Neural cell (in vitro differentiated cells): ENCODE measurements at regions not wholly inside any gene's neighbourhood (a gene's known extent, or its start where the extent isn't known, plus 50 kb on each side); places are given as distances from the start of the nearest gene placed in this dataset.

ENCODE experiments used
- CTCF ChIP-seq: fragments of 450-650 bp; IDR thresholded peaks from 2 replicates; pipeline ENCODE4 v1.5.1; 2014; ENCODE audit warnings: antibody characterized with exemption, mild to moderate bottlenecking, moderate library complexity; ENCODE audit not compliant: poor library complexity, severe bottlenecking
- EZH2 ChIP-seq: fragments of 200-600, 300-800 bp; shearing (Covaris generic), sonication (generic); IDR thresholded peaks from 2 replicates; pipeline ENCODE4 v1.6.1; 2014; ENCODE audit warnings: antibody characterized with exemption, low read length, borderline replicate concordance, mild to moderate bottlenecking; ENCODE audit not compliant: insufficient read depth, poor library complexity, severe bottlenecking
- POLR2AphosphoS5 ChIP-seq: IDR thresholded peaks from 2 replicates; pipeline ENCODE4 v1.6.1; 2012
- SMC3 ChIP-seq: fragments of 450-650 bp; conservative IDR thresholded peaks from 2 replicates; pipeline ENCODE4 v1.6.1; 2014; ENCODE audit warnings: antibody characterized with exemption, mild to moderate bottlenecking, moderate library complexity; ENCODE audit not compliant: poor library complexity
- TAF1 ChIP-seq: IDR thresholded peaks from 2 replicates; pipeline ENCODE4 v1.6.1; 2012; ENCODE audit warnings: low read depth

- TF ChIP-seq CTCF (no peak), EZH2 (no peak), TAF1 (no peak), SMC3 (no peak), POLR2AphosphoS5 (no peak)
Observed at GRCh38 chr20:54938707-54939106, 463.3 kb downstream of the DOK5 start.
